HepG2 (cell line): ENCODE measurements at regions not wholly inside any gene's neighbourhood (a gene's known extent, or its start where the extent isn't known, plus 50 kb on each side); places are given as distances from the start of the nearest gene placed in this dataset.

Experiments
- JUNB ChIP-seq: sonication (generic); formaldehyde crosslinking; IDR thresholded peaks from 2 replicates; pipeline ENCODE4 v1.8.0; 2022; ENCODE audit warnings: missing genetic modification reagents, mild to moderate bottlenecking, borderline replicate concordance
- SIX4 ChIP-seq: sonication (generic); formaldehyde crosslinking; IDR thresholded peaks from 2 replicates; pipeline ENCODE4 v1.4.0; 2020; ENCODE audit warnings: missing genetic modification reagents
- ZNF292 ChIP-seq: sonication (generic); formaldehyde crosslinking; IDR thresholded peaks from 2 replicates; pipeline ENCODE4 v1.8.1; 2022; ENCODE audit warnings: mild to moderate bottlenecking, low read depth, missing genetic modification reagents, borderline replicate concordance
- ZNF543 ChIP-seq: sonication (generic); formaldehyde crosslinking; IDR thresholded peaks from 2 replicates; pipeline ENCODE4 v1.4.0; 2020; ENCODE audit warnings: mild to moderate bottlenecking, missing genetic modification reagents
- TF ChIP-seq, protein P1 (sequence below): IDR thresholded peaks from 2 replicates; pipeline ENCODE4 v1.6.1; 2016; ENCODE audit warnings: mild to moderate bottlenecking, missing biosample characterization, missing genetic modification reagents
- TF ChIP-seq, protein P2 (sequence below): IDR thresholded peaks from 2 replicates; pipeline ENCODE4 v1.6.1; 2012; ENCODE audit warnings: low read depth, low read length, improper control_type of control experiment
- TF ChIP-seq, protein P3 (sequence below): sonication (generic); formaldehyde crosslinking; IDR thresholded peaks from 2 replicates; pipeline ENCODE4 v1.5.0; 2020; ENCODE audit warnings: mild to moderate bottlenecking, missing genetic modification reagents, moderate library complexity
- TF ChIP-seq, protein P4 (sequence below), 2 experiments: IDR thresholded peaks; 2 replicates each; pipeline ENCODE4 v1.6.1; 2011 to 2012; ENCODE audit warnings: low read length in 2 of 2, borderline replicate concordance in 1 of 2, low read depth in 1 of 2, mild to moderate bottlenecking in 1 of 2, moderate library complexity in 1 of 2
- TF ChIP-seq, protein P5 (sequence below): sonication (generic); formaldehyde crosslinking; conservative IDR thresholded peaks from 2 replicates; pipeline ENCODE4 v1.4.0; 2020; ENCODE audit warnings: missing genetic modification reagents
- TF ChIP-seq, protein P6 (sequence below): sonication (generic); formaldehyde crosslinking; IDR thresholded peaks from 2 replicates; pipeline ENCODE4 v1.5.0; 2020; ENCODE audit warnings: missing genetic modification reagents, mild to moderate bottlenecking, borderline replicate concordance
- TF ChIP-seq, protein P7 (sequence below): sonication (generic); formaldehyde crosslinking; IDR thresholded peaks from 2 replicates; pipeline ENCODE4 v1.4.0; 2020; ENCODE audit warnings: missing genetic modification reagents, borderline replicate concordance

DNA sequence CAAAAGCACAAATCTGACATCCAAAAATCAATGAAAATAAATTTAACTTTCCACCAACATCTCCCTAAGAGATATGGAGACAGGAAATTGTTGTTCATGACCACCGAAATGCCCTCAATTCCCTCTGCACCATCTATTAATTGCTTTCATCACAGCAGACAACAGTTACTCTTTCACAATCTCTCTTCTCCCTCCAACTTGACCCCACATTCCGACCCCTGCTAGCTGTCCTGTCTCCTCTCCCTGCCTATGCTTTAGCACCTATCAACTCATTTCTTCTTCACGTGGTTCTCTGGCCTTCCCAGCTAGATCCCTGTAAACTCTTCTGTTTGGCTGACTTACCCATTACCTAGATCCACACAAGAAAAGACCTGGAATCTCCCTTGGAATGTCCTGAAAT is 173.9 kb upstream of the ADAMTS9 start:
- TF ChIP-seq, protein P1, sequence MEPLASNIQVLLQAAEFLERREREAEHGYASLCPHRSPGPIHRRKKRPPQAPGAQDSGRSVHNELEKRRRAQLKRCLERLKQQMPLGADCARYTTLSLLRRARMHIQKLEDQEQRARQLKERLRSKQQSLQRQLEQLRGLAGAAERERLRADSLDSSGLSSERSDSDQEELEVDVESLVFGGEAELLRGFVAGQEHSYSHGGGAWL (CRISPR knock-in tag), result no peak
- TF ChIP-seq, protein P2, sequence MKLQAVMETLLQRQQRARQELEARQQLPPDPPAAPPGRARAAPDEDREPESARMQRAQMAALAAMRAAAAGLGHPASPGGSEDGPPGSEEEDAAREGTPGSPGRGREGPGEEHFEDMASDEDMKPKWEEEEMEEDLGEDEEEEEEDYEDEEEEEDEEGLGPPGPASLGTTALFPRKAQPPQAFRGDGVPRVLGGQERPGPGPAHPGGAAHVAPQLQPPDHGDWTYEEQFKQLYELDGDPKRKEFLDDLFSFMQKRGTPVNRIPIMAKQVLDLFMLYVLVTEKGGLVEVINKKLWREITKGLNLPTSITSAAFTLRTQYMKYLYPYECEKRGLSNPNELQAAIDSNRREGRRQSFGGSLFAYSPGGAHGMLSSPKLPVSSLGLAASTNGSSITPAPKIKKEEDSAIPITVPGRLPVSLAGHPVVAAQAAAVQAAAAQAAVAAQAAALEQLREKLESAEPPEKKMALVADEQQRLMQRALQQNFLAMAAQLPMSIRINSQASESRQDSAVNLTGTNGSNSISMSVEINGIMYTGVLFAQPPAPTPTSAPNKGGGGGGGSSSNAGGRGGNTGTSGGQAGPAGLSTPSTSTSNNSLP, result no peak
- TF ChIP-seq, protein P3, sequence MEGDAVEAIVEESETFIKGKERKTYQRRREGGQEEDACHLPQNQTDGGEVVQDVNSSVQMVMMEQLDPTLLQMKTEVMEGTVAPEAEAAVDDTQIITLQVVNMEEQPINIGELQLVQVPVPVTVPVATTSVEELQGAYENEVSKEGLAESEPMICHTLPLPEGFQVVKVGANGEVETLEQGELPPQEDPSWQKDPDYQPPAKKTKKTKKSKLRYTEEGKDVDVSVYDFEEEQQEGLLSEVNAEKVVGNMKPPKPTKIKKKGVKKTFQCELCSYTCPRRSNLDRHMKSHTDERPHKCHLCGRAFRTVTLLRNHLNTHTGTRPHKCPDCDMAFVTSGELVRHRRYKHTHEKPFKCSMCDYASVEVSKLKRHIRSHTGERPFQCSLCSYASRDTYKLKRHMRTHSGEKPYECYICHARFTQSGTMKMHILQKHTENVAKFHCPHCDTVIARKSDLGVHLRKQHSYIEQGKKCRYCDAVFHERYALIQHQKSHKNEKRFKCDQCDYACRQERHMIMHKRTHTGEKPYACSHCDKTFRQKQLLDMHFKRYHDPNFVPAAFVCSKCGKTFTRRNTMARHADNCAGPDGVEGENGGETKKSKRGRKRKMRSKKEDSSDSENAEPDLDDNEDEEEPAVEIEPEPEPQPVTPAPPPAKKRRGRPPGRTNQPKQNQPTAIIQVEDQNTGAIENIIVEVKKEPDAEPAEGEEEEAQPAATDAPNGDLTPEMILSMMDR, result no peak
- no peak for TF ChIP-seq ZNF543 (CRISPR knock-in tag)
- TF ChIP-seq, protein P4, sequence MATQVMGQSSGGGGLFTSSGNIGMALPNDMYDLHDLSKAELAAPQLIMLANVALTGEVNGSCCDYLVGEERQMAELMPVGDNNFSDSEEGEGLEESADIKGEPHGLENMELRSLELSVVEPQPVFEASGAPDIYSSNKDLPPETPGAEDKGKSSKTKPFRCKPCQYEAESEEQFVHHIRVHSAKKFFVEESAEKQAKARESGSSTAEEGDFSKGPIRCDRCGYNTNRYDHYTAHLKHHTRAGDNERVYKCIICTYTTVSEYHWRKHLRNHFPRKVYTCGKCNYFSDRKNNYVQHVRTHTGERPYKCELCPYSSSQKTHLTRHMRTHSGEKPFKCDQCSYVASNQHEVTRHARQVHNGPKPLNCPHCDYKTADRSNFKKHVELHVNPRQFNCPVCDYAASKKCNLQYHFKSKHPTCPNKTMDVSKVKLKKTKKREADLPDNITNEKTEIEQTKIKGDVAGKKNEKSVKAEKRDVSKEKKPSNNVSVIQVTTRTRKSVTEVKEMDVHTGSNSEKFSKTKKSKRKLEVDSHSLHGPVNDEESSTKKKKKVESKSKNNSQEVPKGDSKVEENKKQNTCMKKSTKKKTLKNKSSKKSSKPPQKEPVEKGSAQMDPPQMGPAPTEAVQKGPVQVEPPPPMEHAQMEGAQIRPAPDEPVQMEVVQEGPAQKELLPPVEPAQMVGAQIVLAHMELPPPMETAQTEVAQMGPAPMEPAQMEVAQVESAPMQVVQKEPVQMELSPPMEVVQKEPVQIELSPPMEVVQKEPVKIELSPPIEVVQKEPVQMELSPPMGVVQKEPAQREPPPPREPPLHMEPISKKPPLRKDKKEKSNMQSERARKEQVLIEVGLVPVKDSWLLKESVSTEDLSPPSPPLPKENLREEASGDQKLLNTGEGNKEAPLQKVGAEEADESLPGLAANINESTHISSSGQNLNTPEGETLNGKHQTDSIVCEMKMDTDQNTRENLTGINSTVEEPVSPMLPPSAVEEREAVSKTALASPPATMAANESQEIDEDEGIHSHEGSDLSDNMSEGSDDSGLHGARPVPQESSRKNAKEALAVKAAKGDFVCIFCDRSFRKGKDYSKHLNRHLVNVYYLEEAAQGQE (IDR thresholded peaks at IDR 0.05; ENCODE audit: borderline replicate concordance in 1 of 2, low read depth in 1 of 2, low read length in 2 of 2), result no peak
- no peak for TF ChIP-seq ZNF292 (CRISPR knock-in tag)
- TF ChIP-seq, protein P5, sequence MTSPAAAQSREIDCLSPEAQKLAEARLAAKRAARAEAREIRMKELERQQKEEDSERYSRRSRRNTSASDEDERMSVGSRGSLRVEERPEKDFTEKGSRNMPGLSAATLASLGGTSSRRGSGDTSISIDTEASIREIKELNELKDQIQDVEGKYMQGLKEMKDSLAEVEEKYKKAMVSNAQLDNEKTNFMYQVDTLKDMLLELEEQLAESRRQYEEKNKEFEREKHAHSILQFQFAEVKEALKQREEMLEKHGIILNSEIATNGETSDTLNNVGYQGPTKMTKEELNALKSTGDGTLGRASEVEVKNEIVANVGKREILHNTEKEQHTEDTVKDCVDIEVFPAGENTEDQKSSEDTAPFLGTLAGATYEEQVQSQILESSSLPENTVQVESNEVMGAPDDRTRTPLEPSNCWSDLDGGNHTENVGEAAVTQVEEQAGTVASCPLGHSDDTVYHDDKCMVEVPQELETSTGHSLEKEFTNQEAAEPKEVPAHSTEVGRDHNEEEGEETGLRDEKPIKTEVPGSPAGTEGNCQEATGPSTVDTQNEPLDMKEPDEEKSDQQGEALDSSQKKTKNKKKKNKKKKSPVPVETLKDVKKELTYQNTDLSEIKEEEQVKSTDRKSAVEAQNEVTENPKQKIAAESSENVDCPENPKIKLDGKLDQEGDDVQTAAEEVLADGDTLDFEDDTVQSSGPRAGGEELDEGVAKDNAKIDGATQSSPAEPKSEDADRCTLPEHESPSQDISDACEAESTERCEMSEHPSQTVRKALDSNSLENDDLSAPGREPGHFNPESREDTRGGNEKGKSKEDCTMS (CRISPR knock-in tag), result no peak
- TF ChIP-seq SIX4 (CRISPR knock-in tag), result no peak
- TF ChIP-seq, protein P6, sequence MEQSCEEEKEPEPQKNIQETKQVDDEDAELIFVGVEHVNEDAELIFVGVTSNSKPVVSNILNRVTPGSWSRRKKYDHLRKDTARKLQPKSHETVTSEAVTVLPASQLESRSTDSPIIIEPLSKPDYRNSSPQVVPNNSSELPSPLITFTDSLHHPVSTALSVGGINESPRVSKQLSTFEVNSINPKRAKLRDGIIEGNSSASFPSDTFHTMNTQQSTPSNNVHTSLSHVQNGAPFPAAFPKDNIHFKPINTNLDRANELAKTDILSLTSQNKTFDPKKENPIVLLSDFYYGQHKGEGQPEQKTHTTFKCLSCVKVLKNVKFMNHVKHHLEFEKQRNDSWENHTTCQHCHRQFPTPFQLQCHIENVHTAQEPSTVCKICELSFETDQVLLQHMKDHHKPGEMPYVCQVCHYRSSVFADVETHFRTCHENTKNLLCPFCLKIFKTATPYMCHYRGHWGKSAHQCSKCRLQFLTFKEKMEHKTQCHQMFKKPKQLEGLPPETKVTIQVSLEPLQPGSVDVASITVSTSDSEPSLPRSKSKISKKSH, result no peak
- no peak for TF ChIP-seq JUNB (CRISPR knock-in tag)
- TF ChIP-seq, protein P7, sequence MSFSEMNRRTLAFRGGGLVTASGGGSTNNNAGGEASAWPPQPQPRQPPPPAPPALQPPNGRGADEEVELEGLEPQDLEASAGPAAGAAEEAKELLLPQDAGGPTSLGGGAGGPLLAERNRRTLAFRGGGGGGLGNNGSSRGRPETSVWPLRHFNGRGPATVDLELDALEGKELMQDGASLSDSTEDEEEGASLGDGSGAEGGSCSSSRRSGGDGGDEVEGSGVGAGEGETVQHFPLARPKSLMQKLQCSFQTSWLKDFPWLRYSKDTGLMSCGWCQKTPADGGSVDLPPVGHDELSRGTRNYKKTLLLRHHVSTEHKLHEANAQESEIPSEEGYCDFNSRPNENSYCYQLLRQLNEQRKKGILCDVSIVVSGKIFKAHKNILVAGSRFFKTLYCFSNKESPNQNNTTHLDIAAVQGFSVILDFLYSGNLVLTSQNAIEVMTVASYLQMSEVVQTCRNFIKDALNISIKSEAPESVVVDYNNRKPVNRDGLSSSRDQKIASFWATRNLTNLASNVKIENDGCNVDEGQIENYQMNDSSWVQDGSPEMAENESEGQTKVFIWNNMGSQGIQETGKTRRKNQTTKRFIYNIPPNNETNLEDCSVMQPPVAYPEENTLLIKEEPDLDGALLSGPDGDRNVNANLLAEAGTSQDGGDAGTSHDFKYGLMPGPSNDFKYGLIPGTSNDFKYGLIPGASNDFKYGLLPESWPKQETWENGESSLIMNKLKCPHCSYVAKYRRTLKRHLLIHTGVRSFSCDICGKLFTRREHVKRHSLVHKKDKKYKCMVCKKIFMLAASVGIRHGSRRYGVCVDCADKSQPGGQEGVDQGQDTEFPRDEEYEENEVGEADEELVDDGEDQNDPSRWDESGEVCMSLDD (CRISPR knock-in tag), result no peak
